ENCODE measurements at regions not wholly inside any gene's neighbourhood (a gene's known extent, or its start where the extent isn't known, plus 50 kb on each side); places are given as distances from the start of the nearest gene placed in this dataset.

GRCh38 chr2:64939332-64939917, 49.8 kb upstream of the SLC1A4 start:
- Mint-ChIP-seq H3K4me1 (peaks cover 23% of the 10 kb centered on the region), H3K9me3 (no peaks in the 10 kb centered on the region), H3K27ac (no peak overlapping the region), H3K27me3 (peaks cover 6% of the 10 kb centered on the region), H3K4me3 (no peak overlapping the region)
- DNase-seq (no peak), ATAC-seq (no peak)
